Left renal pelvis (tissue), 4 donors: ENCODE measurements at regions not wholly inside any gene's neighbourhood (a gene's known extent, or its start where the extent isn't known, plus 50 kb on each side); places are given as distances from the start of the nearest gene placed in this dataset.

ENCODE experiments used
- DNase-seq, 4 donors: peaks; one replicate each; pipeline ENCODE4 v3.0.0-alpha.2; 2013; ENCODE audit warnings: low read depth in 4 of 4, low spot score in 3 of 4

GRCh38 chr3:165359005-165359404 is 162.8 kb upstream of the SLITRK3 start:
- no peak for DNase-seq

GRCh38 chr3:165355316-165355715 is 159.1 kb upstream of the SLITRK3 start:
- no peak for DNase-seq

GRCh38 chr3:165347526-165347925 is 151.3 kb upstream of the SLITRK3 start:
- no peak for DNase-seq

GRCh38 chr3:165346503-165346902 is 150.3 kb upstream of the SLITRK3 start:
- DNase-seq = no peak

- DNase-seq = no peak
Observed at GRCh38 chr3:165343185-165343584, 147.0 kb upstream of the SLITRK3 start.

GRCh38 chr3:165339753-165340152 is 143.6 kb upstream of the SLITRK3 start:
- no peak for DNase-seq

- DNase-seq = no peak
Observed at GRCh38 chr3:165336786-165337185, 140.6 kb upstream of the SLITRK3 start.
